ENCODE measurements at regions not wholly inside any gene's neighbourhood (a gene's known extent, or its start where the extent isn't known, plus 50 kb on each side); places are given as distances from the start of the nearest gene placed in this dataset.

- intact Hi-C loops (cut with DNase I), result no loop called here
- ATAC-seq, result no peak
These were observed 144.8 kb downstream of the SMAD6 start for GRCh38 chr15:66846811-66847210.

GRCh38 chr15:66847565-66847991, 145.5 kb downstream of the SMAD6 start:
- DNase-seq (ENCODE audit: missing footprints), result no peak
- intact Hi-C loops (cut with DNase I), result no loop called here
- no peak for ATAC-seq

More at GRCh38 chr15:66846811-66847210, 144.8 kb downstream of the SMAD6 start:
- no peak for DNase-seq (ENCODE audit: missing footprints)

GRCh38 chr15:66848116-66848515, 146.1 kb downstream of the SMAD6 start:
- DNase-seq (ENCODE audit: missing footprints), result no peak
- intact Hi-C loops (cut with DNase I), result no loop called here
- ATAC-seq, result no peak

DNA sequence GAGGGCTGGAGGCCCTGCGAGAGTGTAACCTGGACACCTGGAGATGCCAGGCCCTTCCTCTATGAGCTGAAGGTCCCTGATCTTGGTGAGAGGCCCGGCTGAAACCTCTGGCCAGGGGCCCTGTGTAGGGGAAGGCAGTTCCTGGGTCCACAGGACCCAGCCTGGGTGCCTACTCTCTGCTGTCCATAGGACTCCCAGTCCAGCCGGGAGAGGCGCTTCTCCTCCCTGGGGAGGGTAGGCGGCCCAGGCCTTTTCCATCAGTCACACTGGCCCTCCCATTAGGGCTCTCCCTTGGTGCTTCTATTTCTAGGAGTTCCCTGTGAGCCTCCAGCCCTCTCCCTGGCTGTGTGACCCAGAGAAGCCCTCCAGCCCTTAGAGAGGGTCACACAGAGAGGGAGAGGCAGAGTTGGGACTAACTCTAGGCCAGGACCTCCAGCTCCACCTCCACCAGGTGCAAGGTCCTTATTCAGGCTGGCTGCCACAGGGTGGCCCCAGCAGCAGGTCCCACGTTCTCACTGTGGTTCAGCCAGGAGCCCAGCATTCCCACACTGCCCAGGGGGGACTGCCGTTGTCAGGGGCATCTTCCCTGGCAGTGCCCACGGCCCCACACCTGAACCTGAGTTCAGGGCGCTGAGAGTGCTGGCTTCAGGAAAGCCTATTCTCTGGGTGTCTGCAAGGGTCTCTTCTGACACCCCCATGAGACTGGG, 146.8 kb downstream of the SMAD6 start:
- DNase-seq (ENCODE audit: missing footprints) (no peak), ATAC-seq (no peak)
- intact Hi-C loops (cut with DNase I), result no loop called here

GRCh38 chr15:66849393-66849745, 147.3 kb downstream of the SMAD6 start:
- intact Hi-C loops (cut with DNase I), result no loop called here
- DNase-seq (ENCODE audit: missing footprints) (no peak), ATAC-seq (no peak)

DNA sequence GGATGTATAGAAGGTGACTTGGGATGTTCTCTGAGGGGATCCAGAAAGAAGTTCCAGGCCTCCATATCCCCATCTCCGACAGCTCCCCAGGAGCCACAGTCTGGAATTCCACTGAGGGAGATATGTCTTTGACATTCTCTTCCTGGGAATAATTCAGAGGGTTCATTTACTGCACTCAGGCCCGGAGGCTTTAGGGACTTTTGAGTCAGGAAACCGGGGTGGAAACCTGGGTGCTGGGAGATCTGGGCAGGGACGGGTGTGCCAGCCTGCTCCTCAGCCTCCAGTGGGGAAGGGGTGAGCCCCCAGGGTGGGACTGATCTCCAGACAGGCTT, 147.7 kb downstream of the SMAD6 start:
- no peak for ATAC-seq
- intact Hi-C loops (cut with DNase I), result loop anchor here (2.0 kb wide), 2 partner anchors 147 to 231 kb away; partner anchors contain the start of gene SMAD6
- DNase-seq (ENCODE audit: missing footprints), result no peak

DNA sequence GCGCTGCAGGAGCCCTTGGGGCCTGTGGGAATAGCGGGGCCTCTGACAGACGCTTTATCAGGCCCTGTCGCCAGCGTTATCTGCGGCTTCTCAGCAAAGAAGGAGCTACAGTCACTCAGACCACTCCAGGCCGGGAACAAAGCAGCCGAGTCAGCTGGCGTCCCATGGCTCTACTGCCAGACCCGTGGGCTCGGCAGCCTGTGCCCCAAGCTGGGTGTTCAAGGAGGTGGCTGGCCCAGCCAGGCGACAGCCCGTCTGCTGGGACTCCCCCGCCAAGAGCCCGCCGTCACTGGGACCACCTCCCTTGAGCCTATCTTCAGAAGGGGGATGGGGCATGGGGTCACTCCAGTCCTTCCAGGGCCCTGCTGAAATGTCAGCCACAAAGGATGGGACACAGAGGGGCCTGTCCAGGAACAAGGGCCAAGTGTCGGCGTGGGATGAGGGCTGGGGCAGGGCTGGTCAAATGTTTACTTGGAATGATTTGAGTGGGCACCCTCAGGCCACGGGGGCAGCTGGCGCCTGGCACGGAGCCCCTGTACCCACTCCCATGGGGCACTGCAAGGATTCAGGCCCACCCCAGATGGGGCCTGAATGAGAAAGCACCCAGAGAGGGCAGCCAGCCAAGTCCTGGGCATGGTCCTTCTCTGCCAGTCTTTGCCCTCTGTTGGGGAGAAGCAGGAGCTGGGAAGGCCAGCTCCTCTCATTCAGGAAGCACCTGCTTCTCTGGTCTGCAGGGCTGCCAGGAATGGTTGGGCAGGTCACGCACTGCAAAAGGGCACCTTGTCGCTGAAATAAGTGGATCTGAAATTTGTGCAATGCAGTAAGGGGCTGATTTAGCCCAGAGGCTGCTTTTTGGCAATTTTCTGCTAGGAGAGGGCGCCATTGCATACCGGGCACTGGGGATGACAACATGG, 148.3 kb downstream of the SMAD6 start:
- intact Hi-C loops (cut with DNase I), result loop anchor here (2.0 kb wide), 2 partner anchors 148 to 232 kb away; partner anchors contain the start of gene SMAD6
- ATAC-seq (peak; percentile 61), DNase-seq (ENCODE audit: missing footprints) (peak; percentile 77)

DNA sequence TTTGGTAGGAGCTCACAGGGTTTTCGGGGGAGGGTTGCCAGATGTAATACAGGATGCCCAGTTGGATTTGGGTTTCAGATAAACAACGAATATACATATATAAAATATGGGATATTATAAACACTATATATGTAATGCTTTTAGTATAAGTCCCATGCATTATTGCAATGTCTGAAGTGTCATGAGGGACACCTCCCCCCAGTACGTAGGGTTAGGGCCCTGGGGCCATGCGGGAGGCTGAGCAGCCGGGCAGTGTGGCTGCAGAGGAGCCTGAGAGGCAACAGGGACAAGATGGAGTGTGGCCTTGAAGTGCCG, 148.9 kb downstream of the SMAD6 start:
- no peak for ATAC-seq

GRCh38 chr15:66851311-66852063, 149.5 kb downstream of the SMAD6 start:
- intact Hi-C loops (cut with DNase I), result loop anchor here (1.0 to 2.0 kb wide), 4 partner anchors 77 to 248 kb away; partner anchors contain the start of gene SMAD6
- ATAC-seq (peak; percentile 89), DNase-seq (ENCODE audit: missing footprints) (peak; percentile 93)

More for the DNA sequence above, 148.9 kb downstream of the SMAD6 start:
- DNase-seq (ENCODE audit: missing footprints), result no peak
- intact Hi-C loops (cut with DNase I), result loop anchor here (1.0 to 2.0 kb wide), 4 partner anchors 77 to 248 kb away; partner anchors contain the start of gene SMAD6

- ATAC-seq (no peak), DNase-seq (ENCODE audit: missing footprints) (no peak)
- intact Hi-C loops (cut with DNase I), result no loop called here
These were observed 150.2 kb downstream of the SMAD6 start for GRCh38 chr15:66852064-66852905.

DNA sequence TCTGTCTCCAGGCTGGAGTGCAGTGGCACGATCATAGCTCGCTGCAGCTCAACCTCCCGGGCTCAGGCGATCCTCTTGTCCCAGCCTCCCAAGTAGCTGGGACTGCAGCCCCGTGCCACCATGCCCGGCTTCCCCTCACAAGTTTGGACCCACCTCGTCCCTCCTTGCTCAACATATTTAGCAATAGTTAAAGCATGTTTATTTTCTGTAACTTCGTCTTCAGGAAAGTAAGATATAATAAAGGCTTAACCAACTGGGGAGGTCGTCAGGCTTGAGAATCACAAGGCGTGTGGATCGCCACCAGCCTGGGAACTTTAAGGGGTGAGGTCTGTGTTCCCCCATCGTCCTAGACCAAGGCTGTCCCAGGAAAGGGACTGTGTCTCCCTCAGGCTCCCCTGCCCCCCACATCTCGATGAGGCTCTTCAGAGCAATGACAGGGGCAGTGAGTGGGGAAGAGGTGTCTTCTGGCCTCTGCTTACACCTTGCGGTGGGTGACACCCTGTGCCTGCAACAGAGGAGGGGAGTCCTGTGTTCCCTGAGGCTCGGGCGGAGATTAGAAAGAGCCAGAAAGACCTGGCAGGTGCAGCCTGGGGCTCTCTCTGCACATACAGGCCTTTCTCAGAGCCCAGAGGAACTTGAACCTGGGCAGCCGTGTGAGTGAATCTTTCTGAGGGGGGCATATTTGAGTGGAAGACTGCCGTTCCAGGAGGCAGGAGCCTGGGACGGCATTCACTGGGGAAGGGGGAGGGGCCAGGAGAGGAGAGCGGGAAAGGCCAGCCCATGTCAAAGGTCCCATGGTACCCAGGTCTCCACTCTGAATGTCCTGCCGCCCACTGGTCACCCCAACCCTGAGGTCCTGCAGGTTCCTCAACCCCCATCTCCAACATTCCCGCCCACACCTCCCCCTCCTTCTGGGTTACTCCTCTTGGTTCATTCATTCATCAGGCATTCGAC, 152.3 kb downstream of the SMAD6 start:
- no peak for DNase-seq (ENCODE audit: missing footprints)
- ATAC-seq, result no peak
- intact Hi-C loops (cut with DNase I), result no loop called here

GRCh38 chr15:66855041-66855440, 153.0 kb downstream of the SMAD6 start:
- ATAC-seq (no peak), DNase-seq (ENCODE audit: missing footprints) (no peak)
- intact Hi-C loops (cut with DNase I), result no loop called here

GRCh38 chr15:66857694-66858093, 155.7 kb downstream of the SMAD6 start:
- DNase-seq (ENCODE audit: missing footprints) (no peak), ATAC-seq (no peak)
- intact Hi-C loops (cut with DNase I), result no loop called here

DNA sequence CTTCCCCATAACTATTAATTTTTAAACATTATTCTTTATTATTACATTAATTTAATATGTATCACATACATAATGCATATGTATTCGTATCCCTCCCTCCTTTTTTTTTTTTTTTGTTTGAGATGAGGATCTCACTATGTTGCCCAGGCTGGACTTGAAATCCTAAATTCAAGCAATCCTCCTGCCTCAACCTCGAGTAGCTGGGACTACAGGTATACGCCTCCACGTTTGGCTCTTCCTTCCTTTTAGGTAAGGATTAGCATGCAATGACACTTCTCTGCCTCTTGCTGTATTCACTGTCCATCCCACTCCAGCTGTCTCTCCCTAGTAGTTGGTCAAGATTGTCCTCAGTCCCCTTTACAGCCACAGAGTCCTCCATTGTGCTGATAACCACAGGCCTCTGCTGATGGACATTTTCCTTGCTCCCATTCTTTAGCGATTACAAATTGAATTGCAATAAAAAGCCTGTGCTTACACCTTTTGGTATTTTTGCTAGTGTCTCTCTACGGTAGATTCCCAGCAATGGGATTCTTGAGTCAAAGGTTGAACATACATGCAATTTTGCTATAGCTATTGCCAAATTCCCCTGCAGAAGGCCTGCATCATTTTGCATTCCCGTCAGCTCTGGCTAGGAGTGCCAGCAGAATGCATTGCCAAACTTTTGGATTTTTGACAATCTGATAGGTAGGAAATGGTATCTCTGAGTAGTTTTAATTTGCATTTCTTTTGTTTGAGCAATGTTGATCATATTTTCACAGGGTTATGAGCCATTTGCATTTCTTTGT, 156.6 kb downstream of the SMAD6 start:
- intact Hi-C loops (cut with DNase I), result no loop called here
- ATAC-seq (no peak), DNase-seq (ENCODE audit: missing footprints) (no peak)

- DNase-seq (ENCODE audit: missing footprints) (no peak), ATAC-seq (no peak)
- intact Hi-C loops (cut with DNase I), result no loop called here
These were observed 157.7 kb downstream of the SMAD6 start for GRCh38 chr15:66859688-66860253.

GRCh38 chr15:66860844-66861243, 158.8 kb downstream of the SMAD6 start:
- ATAC-seq, result no peak
- intact Hi-C loops (cut with DNase I), result no loop called here

More at GRCh38 chr15:66860844-66861243, 158.8 kb downstream of the SMAD6 start:
- DNase-seq (ENCODE audit: missing footprints), result no peak
